Dendritic cell treated with granulocyte-macrophage colony-stimulating factor and Interleukin-4, amounts not matched to agents 40 ng/mL and 50 ng/mL, for 4 days (primary cell): ENCODE measurements at regions not wholly inside any gene's neighbourhood (a gene's known extent, or its start where the extent isn't known, plus 50 kb on each side); places are given as distances from the start of the nearest gene placed in this dataset.
"Not testable (repeated sequence)": the region's sequence is repeated elsewhere in the genome, so short reads cannot be mapped to it uniquely, and the experiment has no call there.

ENCODE experiments used
- H3K27ac Mint-ChIP-seq: one replicate; pipeline ENCODE4 v1.8.0; 2022; ENCODE audit warnings: mild to moderate bottlenecking, mixed read lengths
- H3K27me3 Mint-ChIP-seq: one replicate; pipeline ENCODE4 v1.8.0; 2022; ENCODE audit warnings: mild to moderate bottlenecking, mixed read lengths
- H3K36me3 Mint-ChIP-seq: one replicate; pipeline ENCODE4 v1.8.0; 2022; ENCODE audit warnings: low read depth, mixed read lengths
- H3K4me1 Mint-ChIP-seq: one replicate; pipeline ENCODE4 v1.8.0; 2022; ENCODE audit warnings: low read depth, mixed read lengths
- H3K4me3 Mint-ChIP-seq: one replicate; pipeline ENCODE4 v1.8.0; 2022; ENCODE audit warnings: mild to moderate bottlenecking, moderate library complexity, mixed read lengths
- H3K9me3 Mint-ChIP-seq: one replicate; pipeline ENCODE4 v1.8.0; 2022; ENCODE audit warnings: mixed read lengths
- intact Hi-C: fragments of 100-400 bp; cut with micrococcal nuclease; formaldehyde crosslinking; loops from one replicate; pipeline ENCODE4 v1.15.0; 2022

DNA sequence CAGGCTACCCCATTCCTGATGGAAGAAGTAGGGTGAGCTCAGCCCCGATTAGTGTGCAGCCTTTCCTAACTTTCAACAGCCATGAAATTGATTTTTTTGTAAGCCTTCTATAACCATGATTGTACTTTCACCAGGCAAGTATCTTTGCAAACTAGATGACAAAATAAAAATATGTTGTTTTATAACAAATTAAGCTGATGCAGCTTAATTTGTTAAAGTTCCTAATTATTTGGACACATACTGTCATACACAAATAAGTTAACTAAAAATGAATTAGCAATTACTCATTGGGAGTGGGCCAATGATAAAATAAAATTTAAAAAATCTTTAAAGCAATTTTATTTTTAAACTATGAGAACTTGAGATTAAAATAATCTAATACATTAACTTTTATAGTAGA, 113.1 kb upstream of the FANCL start:
- Mint-ChIP-seq H3K27ac (no peak overlapping the region), H3K36me3 (no peaks in the 10 kb centered on the region), H3K4me1 (no peaks in the 10 kb centered on the region), H3K27me3 (no peaks in the 10 kb centered on the region), H3K4me3 (no peak overlapping the region), H3K9me3 (no peaks in the 10 kb centered on the region)
- intact Hi-C loops = no loop called here

DNA sequence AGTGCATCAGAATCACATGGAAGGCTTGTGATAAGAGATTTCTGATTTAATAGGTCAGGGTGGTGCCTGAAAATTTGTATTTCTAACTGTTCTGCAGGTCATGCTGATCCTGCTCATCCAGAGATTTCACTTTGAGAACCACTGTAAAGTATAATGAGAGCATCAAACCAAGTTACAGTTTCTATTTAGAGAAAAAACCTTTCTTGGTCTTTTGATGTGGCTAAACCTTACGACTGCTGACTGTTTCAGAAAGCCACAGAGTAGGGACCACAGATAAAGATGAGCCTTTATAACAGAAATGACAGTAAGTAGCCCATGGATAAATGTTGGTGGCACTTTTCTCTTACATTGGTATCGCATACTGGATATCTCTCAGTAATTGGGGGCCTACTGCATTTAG, 109.4 kb upstream of the FANCL start:
- Mint-ChIP-seq H3K4me3 (no peak overlapping the region), H3K4me1 (no peaks in the 10 kb centered on the region), H3K9me3 (no peaks in the 10 kb centered on the region), H3K27me3 (no peaks in the 10 kb centered on the region), H3K36me3 (no peaks in the 10 kb centered on the region), H3K27ac (no peak overlapping the region)
- intact Hi-C loops = no loop called here

- Mint-ChIP-seq H3K4me3 (no peak overlapping the region), H3K36me3 (no peaks in the 10 kb centered on the region), H3K9me3 (peaks cover 5% of the 10 kb centered on the region), H3K27ac (no peak overlapping the region), H3K27me3 (no peaks in the 10 kb centered on the region), H3K4me1 (no peaks in the 10 kb centered on the region)
- intact Hi-C loops = no loop called here
Observed at GRCh38 chr2:58347810-58348209, 106.7 kb upstream of the FANCL start.

DNA sequence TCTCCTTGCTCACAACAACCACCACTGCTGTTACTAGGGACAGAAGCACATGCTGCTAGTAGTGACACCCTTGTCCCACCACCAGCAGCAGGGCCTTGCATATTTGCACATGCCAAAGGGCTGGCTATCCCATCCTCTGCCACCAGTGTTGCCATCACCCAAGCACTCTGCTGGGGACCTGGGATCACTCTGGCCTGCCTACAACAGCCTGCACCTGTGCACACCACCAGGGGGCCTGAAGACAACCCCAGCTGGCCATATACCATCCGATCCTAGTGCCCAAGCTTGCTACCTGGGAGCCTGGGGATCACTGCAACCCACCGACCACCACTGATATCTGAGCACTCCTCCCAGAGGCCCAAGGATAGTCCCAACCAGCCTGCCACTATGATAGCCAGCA, 99.9 kb upstream of the FANCL start:
- Mint-ChIP-seq H3K4me1 (peaks cover 9% of the 10 kb centered on the region), H3K9me3 (peaks cover 22% of the 10 kb centered on the region), H3K27ac (no peak overlapping the region), H3K36me3 (no peaks in the 10 kb centered on the region), H3K27me3 (no peaks in the 10 kb centered on the region), H3K4me3 (no peak overlapping the region)
- intact Hi-C loops = no loop called here

- H3K4me3 Mint-ChIP-seq = no peak overlapping the region
- peaks cover 9% of the 10 kb centered on the region for H3K4me1 Mint-ChIP-seq
- no peaks in the 10 kb centered on the region for H3K27me3 Mint-ChIP-seq
- intact Hi-C loops = no loop called here
- H3K36me3 Mint-ChIP-seq = no peaks in the 10 kb centered on the region
- no peak overlapping the region for H3K27ac Mint-ChIP-seq
- peaks cover 22% of the 10 kb centered on the region for H3K9me3 Mint-ChIP-seq
Observed at GRCh38 chr2:58339548-58340243, 98.6 kb upstream of the FANCL start.

DNA sequence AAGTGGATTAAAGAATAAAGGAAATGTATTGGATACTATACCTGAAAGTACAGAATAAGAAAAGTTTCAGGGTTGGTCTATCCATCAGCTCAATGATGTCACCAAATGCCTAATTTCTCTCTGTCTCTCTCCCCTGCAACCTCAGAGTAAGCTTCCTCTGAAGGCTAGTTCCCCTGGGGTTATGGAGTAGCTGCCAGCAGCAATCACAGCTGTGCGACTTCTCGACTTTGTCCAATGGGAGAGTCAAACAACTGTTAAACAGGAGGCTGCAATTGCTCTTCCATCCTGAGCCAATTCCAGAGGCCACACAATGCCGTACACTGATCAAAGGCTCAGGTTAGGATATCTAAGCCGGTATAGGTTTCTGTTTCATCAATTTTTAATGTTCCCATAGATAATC, 95.3 kb upstream of the FANCL start:
- Mint-ChIP-seq H3K27me3 (no peaks in the 10 kb centered on the region), H3K9me3 (peaks cover 3% of the 10 kb centered on the region), H3K36me3 (no peaks in the 10 kb centered on the region), H3K4me1 (peaks cover 2% of the 10 kb centered on the region), H3K27ac (no peak overlapping the region), H3K4me3 (no peak overlapping the region)
- intact Hi-C loops = no loop called here

DNA sequence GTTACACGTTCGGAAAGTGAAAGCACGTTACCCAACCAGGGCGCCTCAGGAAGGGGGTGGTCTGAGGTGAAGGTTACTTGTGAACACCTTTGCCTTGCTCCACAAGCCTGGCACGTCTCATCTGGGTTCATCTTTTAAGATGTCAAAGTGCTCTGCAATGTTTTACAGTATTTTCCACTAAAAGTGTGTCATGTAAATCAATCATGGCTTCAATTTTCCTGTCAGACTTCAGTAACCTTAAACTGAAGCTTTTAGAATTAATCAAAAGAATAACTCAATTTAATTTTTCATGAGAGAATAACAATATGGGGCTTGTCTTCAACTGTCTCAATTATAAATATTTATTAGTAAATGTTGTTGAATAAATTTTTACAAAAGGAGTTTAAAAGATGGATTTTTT, 93.3 kb upstream of the FANCL start:
- intact Hi-C loops = no loop called here
- H3K36me3 Mint-ChIP-seq = no peaks in the 10 kb centered on the region
- H3K9me3 Mint-ChIP-seq = no peaks in the 10 kb centered on the region
- H3K27me3 Mint-ChIP-seq = no peaks in the 10 kb centered on the region
- no peak overlapping the region for H3K27ac Mint-ChIP-seq
- no peak overlapping the region for H3K4me3 Mint-ChIP-seq
- H3K4me1 Mint-ChIP-seq = no peaks in the 10 kb centered on the region

- peaks cover 20% of the 10 kb centered on the region for H3K9me3 Mint-ChIP-seq
- intact Hi-C loops, H3K4me1 Mint-ChIP-seq, H3K27me3 Mint-ChIP-seq, H3K4me3 Mint-ChIP-seq, H3K36me3 Mint-ChIP-seq, H3K27ac Mint-ChIP-seq: not testable (repeated sequence)
Observed at GRCh38 chr2:58325296-58325895, 84.3 kb upstream of the FANCL start.

GRCh38 chr2:58319481-58319880, 78.4 kb upstream of the FANCL start:
- peaks cover 30% of the 10 kb centered on the region for H3K9me3 Mint-ChIP-seq
- no peaks in the 10 kb centered on the region for H3K27me3 Mint-ChIP-seq
- no peak overlapping the region for H3K4me3 Mint-ChIP-seq
- H3K27ac Mint-ChIP-seq = no peak overlapping the region
- no peaks in the 10 kb centered on the region for H3K4me1 Mint-ChIP-seq
- H3K36me3 Mint-ChIP-seq = no peaks in the 10 kb centered on the region
- intact Hi-C loops = no loop called here

DNA sequence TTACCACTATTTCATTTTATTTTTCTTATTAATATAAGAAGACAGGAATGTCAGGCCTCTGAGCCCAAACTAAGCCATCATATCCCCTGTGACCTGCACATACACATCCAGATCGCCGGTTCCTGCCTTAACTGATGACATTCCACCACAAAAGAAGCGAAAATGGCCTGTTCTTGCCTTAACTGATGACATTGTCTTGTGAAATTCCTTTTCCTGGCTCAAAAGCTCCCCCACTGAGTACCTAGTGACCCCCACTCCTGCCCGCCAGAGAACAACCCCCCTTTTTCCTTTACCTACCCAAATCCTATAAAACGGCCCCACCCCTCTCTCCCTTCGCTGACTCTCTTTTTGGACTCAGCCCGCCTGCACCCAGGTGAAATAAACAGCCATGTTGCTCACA, 77.8 kb upstream of the FANCL start:
- H3K4me1 Mint-ChIP-seq, intact Hi-C loops, H3K36me3 Mint-ChIP-seq, H3K27ac Mint-ChIP-seq, H3K4me3 Mint-ChIP-seq, H3K27me3 Mint-ChIP-seq: not testable (repeated sequence)
- peaks cover 35% of the 10 kb centered on the region for H3K9me3 Mint-ChIP-seq

DNA sequence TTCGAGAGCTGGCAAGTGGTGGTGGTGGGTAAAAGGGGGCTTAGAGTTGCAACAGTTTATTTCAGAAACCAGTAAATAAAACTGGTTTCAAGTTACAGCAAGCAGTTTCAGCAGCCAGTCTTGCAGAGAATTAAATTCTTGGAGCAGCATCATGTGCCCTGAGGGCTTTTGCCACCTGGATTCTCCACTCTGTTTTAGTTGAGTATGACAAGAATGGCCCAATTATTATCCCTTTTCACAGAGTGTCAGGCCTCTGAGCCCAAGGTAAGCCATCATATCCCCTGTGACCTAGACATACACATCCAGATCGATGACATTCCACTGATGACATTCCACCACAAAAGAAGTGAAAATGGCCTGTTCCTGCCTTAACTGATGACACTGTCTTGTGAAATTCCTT, 72.8 kb upstream of the FANCL start:
- H3K36me3 Mint-ChIP-seq = no peaks in the 10 kb centered on the region
- intact Hi-C loops = no loop called here
- no peaks in the 10 kb centered on the region for H3K27me3 Mint-ChIP-seq
- no peak overlapping the region for H3K4me3 Mint-ChIP-seq
- no peaks in the 10 kb centered on the region for H3K4me1 Mint-ChIP-seq
- H3K9me3 Mint-ChIP-seq = peaks cover 44% of the 10 kb centered on the region
- no peak overlapping the region for H3K27ac Mint-ChIP-seq

DNA sequence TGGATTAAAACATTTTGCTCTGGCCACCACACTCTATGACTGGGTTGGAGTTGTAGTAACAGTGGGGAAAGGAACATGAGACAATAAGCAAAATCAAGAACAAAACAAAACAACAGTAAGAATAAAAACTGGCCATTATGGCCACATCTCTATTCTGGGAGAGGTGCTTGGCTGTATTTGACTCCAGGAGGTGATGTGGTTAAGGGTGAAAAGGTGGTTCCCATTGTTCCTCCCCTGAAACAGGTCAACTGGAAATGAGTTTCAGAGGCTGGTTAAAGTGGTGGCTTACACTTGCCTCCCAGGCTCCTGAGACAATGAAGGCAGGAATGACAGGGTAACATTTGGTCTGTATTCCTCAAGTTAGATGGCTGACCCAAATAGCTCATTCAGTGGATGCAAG, 67.3 kb upstream of the FANCL start:
- Mint-ChIP-seq H3K4me1 (no peaks in the 10 kb centered on the region), H3K4me3 (no peak overlapping the region), H3K27me3 (no peaks in the 10 kb centered on the region), H3K27ac (no peak overlapping the region), H3K9me3 (peaks cover 3% of the 10 kb centered on the region), H3K36me3 (no peaks in the 10 kb centered on the region)
- intact Hi-C loops = no loop called here

DNA sequence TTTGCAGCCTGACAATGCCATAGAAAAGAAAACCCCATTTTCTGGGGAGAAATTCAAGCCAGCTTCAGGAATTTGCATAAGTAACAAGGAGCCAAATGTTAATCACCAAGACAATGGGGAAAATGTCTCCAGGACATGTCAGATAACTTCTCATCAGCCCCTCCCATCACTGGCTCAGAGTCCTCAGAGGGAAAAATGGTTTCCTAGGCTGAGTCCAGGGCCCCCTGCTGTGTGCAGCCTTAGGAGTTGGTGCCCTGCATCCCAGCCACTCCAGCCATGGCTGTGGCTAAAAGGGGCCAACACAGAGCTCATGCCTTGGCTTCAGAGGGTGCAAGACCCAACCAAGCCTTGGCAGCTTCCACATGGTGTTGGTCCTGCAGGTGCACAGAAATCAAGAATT, 63.7 kb upstream of the FANCL start:
- Mint-ChIP-seq H3K36me3 (no peaks in the 10 kb centered on the region), H3K4me3 (no peak overlapping the region), H3K4me1 (no peaks in the 10 kb centered on the region), H3K27ac (no peak overlapping the region), H3K9me3 (no peaks in the 10 kb centered on the region), H3K27me3 (no peaks in the 10 kb centered on the region)
- intact Hi-C loops = no loop called here

- Mint-ChIP-seq H3K27ac (no peak overlapping the region), H3K36me3 (no peaks in the 10 kb centered on the region), H3K9me3 (no peaks in the 10 kb centered on the region), H3K4me3 (no peak overlapping the region), H3K4me1 (no peaks in the 10 kb centered on the region), H3K27me3 (no peaks in the 10 kb centered on the region)
- intact Hi-C loops = no loop called here
Observed at GRCh38 chr2:58299123-58299522, 58.0 kb upstream of the FANCL start.

DNA sequence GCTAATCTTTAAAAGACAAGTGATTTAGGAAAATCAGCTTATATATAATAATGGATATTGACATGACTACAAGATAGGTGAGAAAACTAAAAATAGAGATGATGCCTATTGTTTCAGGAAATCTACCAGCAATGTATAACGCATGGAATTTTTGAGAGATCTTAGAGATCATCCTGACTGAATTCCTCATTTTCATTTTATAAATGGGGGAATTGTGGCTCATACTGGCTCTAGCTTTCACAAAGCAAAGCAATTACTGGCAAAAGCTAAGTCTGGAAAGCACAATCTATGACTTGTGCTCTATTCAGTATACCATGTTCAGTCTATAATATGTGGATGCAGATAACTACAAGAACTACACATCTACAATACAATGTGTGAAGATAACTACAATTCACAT, 51.9 kb upstream of the FANCL start:
- Mint-ChIP-seq H3K4me3 (no peak overlapping the region), H3K9me3 (peaks cover 9% of the 10 kb centered on the region), H3K4me1 (no peaks in the 10 kb centered on the region), H3K27me3 (no peaks in the 10 kb centered on the region), H3K36me3 (no peaks in the 10 kb centered on the region), H3K27ac (no peak overlapping the region)
- intact Hi-C loops = no loop called here
